ENCODE measurements at regions not wholly inside any gene's neighbourhood (a gene's known extent, or its start where the extent isn't known, plus 50 kb on each side); places are given as distances from the start of the nearest gene placed in this dataset.

DNA sequence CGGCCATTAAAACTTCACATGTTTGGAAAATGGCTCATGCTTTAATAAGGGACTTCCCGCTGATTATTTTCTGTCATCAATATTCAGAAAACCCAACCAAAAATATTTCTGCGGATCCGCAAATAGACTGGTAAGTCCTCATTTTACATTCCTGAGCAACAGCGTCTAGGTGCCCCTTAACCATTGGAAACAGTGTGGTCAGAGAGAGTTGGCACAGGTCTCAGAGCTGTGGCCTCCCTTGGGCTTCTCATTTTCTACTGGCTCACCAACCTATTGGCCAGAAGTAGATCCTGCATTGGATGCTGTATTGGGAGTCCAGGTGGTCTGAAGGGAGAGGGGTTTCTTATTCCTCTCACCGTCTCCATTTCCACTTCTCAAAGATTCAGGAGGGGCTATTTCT, 348.1 kb upstream of the DCBLD2 start:
- H3K4me3 ChIP-seq = no peak overlapping the region
- intact Hi-C loops (cut with DNase I) = no loop called here
- no peaks in the 10 kb centered on the region for H3K36me3 ChIP-seq
- ATAC-seq (no peak), DNase-seq (no peak)
- H3K27ac ChIP-seq = no peak overlapping the region
- TF ChIP-seq, protein P1, sequence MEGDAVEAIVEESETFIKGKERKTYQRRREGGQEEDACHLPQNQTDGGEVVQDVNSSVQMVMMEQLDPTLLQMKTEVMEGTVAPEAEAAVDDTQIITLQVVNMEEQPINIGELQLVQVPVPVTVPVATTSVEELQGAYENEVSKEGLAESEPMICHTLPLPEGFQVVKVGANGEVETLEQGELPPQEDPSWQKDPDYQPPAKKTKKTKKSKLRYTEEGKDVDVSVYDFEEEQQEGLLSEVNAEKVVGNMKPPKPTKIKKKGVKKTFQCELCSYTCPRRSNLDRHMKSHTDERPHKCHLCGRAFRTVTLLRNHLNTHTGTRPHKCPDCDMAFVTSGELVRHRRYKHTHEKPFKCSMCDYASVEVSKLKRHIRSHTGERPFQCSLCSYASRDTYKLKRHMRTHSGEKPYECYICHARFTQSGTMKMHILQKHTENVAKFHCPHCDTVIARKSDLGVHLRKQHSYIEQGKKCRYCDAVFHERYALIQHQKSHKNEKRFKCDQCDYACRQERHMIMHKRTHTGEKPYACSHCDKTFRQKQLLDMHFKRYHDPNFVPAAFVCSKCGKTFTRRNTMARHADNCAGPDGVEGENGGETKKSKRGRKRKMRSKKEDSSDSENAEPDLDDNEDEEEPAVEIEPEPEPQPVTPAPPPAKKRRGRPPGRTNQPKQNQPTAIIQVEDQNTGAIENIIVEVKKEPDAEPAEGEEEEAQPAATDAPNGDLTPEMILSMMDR (IDR thresholded peaks at IDR 0.05) = no peak
- no peaks in the 10 kb centered on the region for H3K27me3 ChIP-seq (ENCODE audit: low read depth)
- H3K4me1 ChIP-seq = no peaks in the 10 kb centered on the region
- H3K9me3 ChIP-seq = no peaks in the 10 kb centered on the region

DNA sequence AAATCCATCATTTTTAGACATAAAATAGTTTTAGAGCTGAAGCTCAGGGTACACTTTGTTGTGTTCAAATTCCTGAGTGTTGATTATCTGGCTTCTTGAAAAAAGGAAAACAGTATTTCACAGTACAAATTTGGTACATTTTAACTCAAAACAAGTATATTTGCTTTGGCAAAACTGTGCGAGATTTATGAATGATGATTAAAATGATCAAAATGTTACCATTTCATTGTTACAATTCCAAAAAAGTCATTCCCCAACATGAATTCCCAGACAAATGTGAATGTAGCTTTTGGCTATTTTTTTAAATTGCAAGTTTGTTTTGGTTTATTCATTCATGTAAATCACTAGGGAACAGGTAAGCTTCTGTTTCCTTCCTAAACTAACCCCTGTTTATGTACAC, 347.4 kb upstream of the DCBLD2 start:
- TF ChIP-seq, protein P1 (IDR thresholded peaks at IDR 0.05) = no peak
- Histone ChIP-seq H3K36me3 (no peaks in the 10 kb centered on the region), H3K9me3 (no peaks in the 10 kb centered on the region), H3K27me3 (ENCODE audit: low read depth) (no peaks in the 10 kb centered on the region), H3K4me1 (no peaks in the 10 kb centered on the region), H3K27ac (no peak overlapping the region), H3K4me3 (no peak overlapping the region)
- intact Hi-C loops (cut with DNase I) = no loop called here
- ATAC-seq = no peak
- no peak for DNase-seq

DNA sequence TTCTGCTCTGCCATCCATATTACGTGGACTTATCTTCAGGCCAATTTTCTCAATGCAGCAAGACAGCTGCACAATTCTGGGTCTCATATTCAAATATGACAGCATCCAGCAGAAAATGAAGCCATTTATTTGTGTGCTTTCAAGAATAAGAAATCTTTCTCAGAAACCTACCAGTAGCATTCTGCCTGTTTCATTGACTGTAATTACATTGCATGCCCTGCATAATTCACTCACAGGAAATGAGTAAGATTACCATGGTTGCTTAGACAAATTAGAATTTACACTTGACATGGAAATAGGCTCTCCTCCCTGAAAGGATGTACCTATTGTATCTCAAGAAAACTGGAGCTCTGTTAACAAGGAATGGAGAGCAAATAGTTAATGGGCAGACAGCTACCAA, 346.6 kb upstream of the DCBLD2 start:
- Histone ChIP-seq H3K4me1 (no peaks in the 10 kb centered on the region), H3K27me3 (ENCODE audit: low read depth) (no peaks in the 10 kb centered on the region), H3K4me3 (no peak overlapping the region), H3K27ac (no peak overlapping the region), H3K9me3 (no peaks in the 10 kb centered on the region), H3K36me3 (no peaks in the 10 kb centered on the region)
- intact Hi-C loops (cut with DNase I) = no loop called here
- TF ChIP-seq, protein P1 (IDR thresholded peaks at IDR 0.05) = no peak
- DNase-seq (no peak), ATAC-seq (no peak)

GRCh38 chr3:99246010-99246654, 344.6 kb upstream of the DCBLD2 start:
- intact Hi-C loops (cut with DNase I) = no loop called here
- TF ChIP-seq, protein P1 (IDR thresholded peaks at IDR 0.05) = no peak
- no peak for DNase-seq
- no peaks in the 10 kb centered on the region for H3K27me3 ChIP-seq (ENCODE audit: low read depth)
- H3K4me3 ChIP-seq = no peak overlapping the region
- no peaks in the 10 kb centered on the region for H3K9me3 ChIP-seq
- no peaks in the 10 kb centered on the region for H3K4me1 ChIP-seq
- no peak overlapping the region for H3K27ac ChIP-seq
- no peak for ATAC-seq
- no peaks in the 10 kb centered on the region for H3K36me3 ChIP-seq

- TF ChIP-seq, protein P1 (IDR thresholded peaks at IDR 0.05) = no peak
- H3K9me3 ChIP-seq = no peaks in the 10 kb centered on the region
- H3K27me3 ChIP-seq (ENCODE audit: low read depth) = no peaks in the 10 kb centered on the region
- H3K4me1 ChIP-seq = no peaks in the 10 kb centered on the region
- no peaks in the 10 kb centered on the region for H3K36me3 ChIP-seq
- no peak for DNase-seq
- intact Hi-C loops (cut with DNase I) = no loop called here
- H3K27ac ChIP-seq = no peak overlapping the region
- no peak for ATAC-seq
- H3K4me3 ChIP-seq = no peak overlapping the region
These were observed 340.8 kb upstream of the DCBLD2 start for GRCh38 chr3:99242271-99242670.
